Thymus (tissue), 11 donors: ENCODE measurements at regions not wholly inside any gene's neighbourhood (a gene's known extent, or its start where the extent isn't known, plus 50 kb on each side); places are given as distances from the start of the nearest gene placed in this dataset.

Experiments used
- DNase-seq, 9 donors: peaks; one replicate each; pipeline ENCODE4 v3.0.0-alpha.2; 2013; ENCODE audit warnings: low spot score in 9 of 9, low read depth in 6 of 9, missing footprints in 1 of 9
- H3K27ac ChIP-seq, 2 donors: one replicate each; pipeline ENCODE4 v1.5.1; 2013; ENCODE audit warnings: control low read depth in 1 of 2, low read depth in 1 of 2, low read length in 1 of 2, mild to moderate bottlenecking in 1 of 2, moderate library complexity in 1 of 2
- H3K27me3 ChIP-seq, 2 donors: one replicate each; pipeline ENCODE4 v1.5.1; 2013; ENCODE audit warnings: low read length in 1 of 2; ENCODE audit not compliant: control insufficient read depth in 2 of 2, insufficient read depth in 1 of 2
- H3K36me3 ChIP-seq, 2 donors: one replicate each; pipeline ENCODE4 v1.5.1; 2013; ENCODE audit warnings: low read length in 1 of 2, mild to moderate bottlenecking in 1 of 2, moderate library complexity in 1 of 2; ENCODE audit not compliant: control insufficient read depth in 2 of 2, insufficient read depth in 2 of 2
- H3K4me1 ChIP-seq, 2 donors: one replicate each; pipeline ENCODE4 v1.5.1; 2013; ENCODE audit warnings: low read length in 2 of 2; ENCODE audit not compliant: control insufficient read depth in 2 of 2, insufficient read depth in 2 of 2
- H3K4me3 ChIP-seq, 2 donors: one replicate each; pipeline ENCODE4 v1.5.1; 2013; ENCODE audit warnings: low read length in 2 of 2, control low read depth in 1 of 2, mild to moderate bottlenecking in 1 of 2
- H3K9me3 ChIP-seq, 2 donors: one replicate each; pipeline ENCODE4 v1.5.1; 2013; ENCODE audit warnings: low read length in 1 of 2, mild to moderate bottlenecking in 1 of 2; ENCODE audit not compliant: control insufficient read depth in 2 of 2, insufficient read depth in 1 of 2
- WGBS: extraction: QIAGEN DNeasy Blood & Tissue Kit; methylation state at CpG from one replicate; pipeline ENCODE4 v1.1.7; 2013; 5-methylcytosine and 5-hydroxymethylcytosine counted together
- donor health status: healthy.

- DNase-seq, result no peak
- Histone ChIP-seq H3K4me3 (no peak overlapping the region), H3K27me3 (peaks cover 0 to 4% of the 10 kb centered on the region in 2 donors), H3K27ac (no peak overlapping the region), H3K36me3 (no peaks in the 10 kb centered on the region), H3K9me3 (no peaks in the 10 kb centered on the region), H3K4me1 (no peaks in the 10 kb centered on the region)
- 94% methylated on average over 1 of the region's 1 CpG for WGBS
These were observed 760.4 kb upstream of the TBX3 start for GRCh38 chr12:115444346-115444745.

GRCh38 chr12:115443351-115443938 is 759.5 kb upstream of the TBX3 start:
- Histone ChIP-seq H3K4me3 (no peak overlapping the region), H3K27me3 (peaks cover 0 to 3% of the 10 kb centered on the region in 2 donors), H3K27ac (no peak overlapping the region), H3K36me3 (no peaks in the 10 kb centered on the region), H3K9me3 (no peaks in the 10 kb centered on the region), H3K4me1 (no peaks in the 10 kb centered on the region)
- DNase-seq, result no peak
- WGBS, result 81% methylated on average over 4 of the region's 4 CpGs

- Histone ChIP-seq H3K4me1 (peaks cover 0 to 3% of the 10 kb centered on the region in 2 donors), H3K27ac (no peak overlapping the region), H3K9me3 (no peaks in the 10 kb centered on the region), H3K36me3 (no peaks in the 10 kb centered on the region), H3K27me3 (no peaks in the 10 kb centered on the region), H3K4me3 (no peak overlapping the region)
- WGBS, result 53% methylated on average over 3 of the region's 3 CpGs
- no peak for DNase-seq
These were observed 756.5 kb upstream of the TBX3 start for GRCh38 chr12:115440438-115440837.

DNA sequence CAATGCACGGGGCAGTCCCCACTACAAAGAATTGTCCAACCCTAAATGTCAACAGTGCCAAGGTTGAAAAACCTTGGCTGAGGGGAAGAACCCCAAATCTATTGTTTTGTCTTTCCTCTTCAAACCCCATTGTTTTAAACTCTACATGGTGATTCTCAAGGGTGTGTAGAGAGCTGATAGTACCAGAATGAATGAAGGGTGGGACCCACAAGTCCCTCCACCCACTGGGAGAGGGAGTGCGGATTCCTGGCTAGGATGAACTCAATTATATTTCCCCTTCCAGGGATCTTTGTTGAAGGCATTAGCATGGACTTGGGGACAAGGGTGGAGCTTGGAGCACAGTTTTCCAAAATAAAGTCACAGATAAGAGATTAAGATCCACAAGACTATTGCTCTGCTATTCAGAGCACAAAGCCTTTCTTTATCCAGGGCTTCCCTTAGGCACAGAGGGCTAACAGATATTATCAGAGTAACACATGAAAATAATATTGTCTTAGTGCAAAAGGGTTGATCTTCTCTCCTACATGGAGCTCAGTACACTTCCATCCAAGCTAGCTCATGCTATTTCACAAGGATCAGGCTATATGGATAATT is 755.1 kb upstream of the TBX3 start:
- no peaks in the 10 kb centered on the region for H3K9me3 ChIP-seq
- no peak overlapping the region for H3K27ac ChIP-seq
- no peaks in the 10 kb centered on the region for H3K27me3 ChIP-seq
- no peaks in the 10 kb centered on the region for H3K36me3 ChIP-seq
- no peak for DNase-seq
- H3K4me3 ChIP-seq, result no peak overlapping the region
- WGBS, result 85% methylated on average over 2 of the region's 2 CpGs
- peaks cover 0 to 3% of the 10 kb centered on the region in 2 donors for H3K4me1 ChIP-seq

GRCh38 chr12:115438314-115438713 is 754.3 kb upstream of the TBX3 start:
- WGBS, result 71% methylated on average over 4 of the region's 4 CpGs
- Histone ChIP-seq H3K4me3 (no peak overlapping the region), H3K27me3 (no peaks in the 10 kb centered on the region), H3K36me3 (no peaks in the 10 kb centered on the region), H3K27ac (no peak overlapping the region), H3K4me1 (peaks cover 0 to 3% of the 10 kb centered on the region in 2 donors), H3K9me3 (no peaks in the 10 kb centered on the region)
- DNase-seq, result no peak

DNA sequence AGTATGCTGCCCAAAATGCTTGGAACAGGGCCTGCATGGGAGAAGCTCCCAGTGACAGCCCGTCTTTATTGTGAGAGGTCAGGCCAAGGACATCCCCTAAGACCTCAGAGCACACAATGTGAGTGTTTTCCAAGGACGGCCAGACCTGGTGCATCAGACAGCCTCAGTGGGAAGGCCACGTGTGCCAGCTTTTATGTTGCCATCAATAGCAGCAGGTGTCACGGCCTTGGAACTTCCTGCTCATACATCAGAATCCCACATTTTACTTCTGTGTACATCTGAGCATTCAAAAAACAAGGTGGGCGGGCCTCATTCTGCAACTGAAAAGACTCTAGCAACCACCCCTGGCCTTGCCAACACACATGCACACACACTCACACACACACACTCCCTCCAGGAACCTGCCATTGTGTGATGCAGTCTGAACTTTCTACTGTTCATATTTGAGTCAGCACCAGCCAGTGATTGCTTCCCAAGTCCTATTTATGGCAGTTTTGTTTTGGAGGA is 753.1 kb upstream of the TBX3 start:
- no peak overlapping the region for H3K27ac ChIP-seq
- no peak overlapping the region for H3K4me3 ChIP-seq
- peak in 2 of 9 donors; percentile 22 to 33 for DNase-seq
- H3K4me1 ChIP-seq, result peaks cover 0 to 3% of the 10 kb centered on the region in 2 donors
- H3K36me3 ChIP-seq, result no peaks in the 10 kb centered on the region
- WGBS, result 77% methylated on average over 5 of the region's 5 CpGs
- no peaks in the 10 kb centered on the region for H3K9me3 ChIP-seq
- H3K27me3 ChIP-seq, result no peaks in the 10 kb centered on the region

DNA sequence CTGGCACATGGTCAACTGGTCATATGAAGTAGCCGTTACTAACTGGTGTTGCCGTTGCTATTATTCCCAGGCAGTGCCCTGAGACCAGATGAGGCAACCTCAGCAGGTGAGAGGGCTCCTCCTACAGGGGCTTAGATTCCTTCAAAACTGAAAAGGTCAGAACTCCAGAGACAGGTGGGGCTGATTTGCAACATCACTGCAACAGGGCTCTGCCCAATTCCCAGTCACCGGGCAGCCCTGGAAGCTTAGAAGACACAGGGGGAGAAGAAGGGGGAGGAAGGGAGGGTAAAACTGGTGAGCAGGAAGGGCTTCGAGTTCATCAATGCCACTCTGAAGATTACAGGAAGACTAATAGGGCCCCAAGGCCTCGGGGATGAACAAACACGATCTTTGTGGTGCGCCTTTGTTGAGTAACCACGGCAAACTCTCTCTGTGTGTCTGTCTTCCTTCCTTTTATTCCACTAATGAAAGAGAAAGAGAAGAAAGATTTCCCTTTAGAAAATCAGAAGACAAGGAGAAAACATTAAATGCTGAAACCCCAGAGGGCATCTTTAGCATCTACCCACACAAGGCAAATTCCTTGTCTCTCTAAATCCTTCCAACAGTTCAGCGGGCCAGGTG is 749.1 kb upstream of the TBX3 start:
- DNase-seq, result no peak
- Histone ChIP-seq H3K4me3 (no peak overlapping the region), H3K9me3 (no peaks in the 10 kb centered on the region), H3K36me3 (no peaks in the 10 kb centered on the region), H3K4me1 (peaks cover 0 to 3% of the 10 kb centered on the region in 2 donors), H3K27me3 (no peaks in the 10 kb centered on the region), H3K27ac (no peak overlapping the region)
- WGBS, result 58% methylated on average over 9 of the region's 9 CpGs

DNA sequence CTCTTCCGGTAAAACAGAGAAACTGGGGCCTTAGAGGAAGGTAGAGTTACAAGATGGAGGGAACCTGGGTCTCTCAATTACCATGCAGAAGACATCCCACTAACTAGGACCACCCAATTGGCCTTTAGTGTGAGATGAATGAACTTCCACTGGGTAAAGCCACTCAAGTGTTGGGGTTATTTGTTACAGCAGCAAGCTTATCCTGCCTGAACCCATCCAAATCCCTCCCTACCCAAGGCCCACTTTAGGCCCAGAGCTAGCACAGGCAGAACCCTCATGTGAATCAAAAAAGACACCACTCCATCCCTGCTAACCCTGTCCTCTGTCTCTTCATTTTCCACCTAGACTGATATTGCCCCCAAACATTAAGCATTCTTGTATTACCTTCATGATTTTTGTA is 746.7 kb upstream of the TBX3 start:
- Histone ChIP-seq H3K4me3 (no peak overlapping the region), H3K9me3 (no peaks in the 10 kb centered on the region), H3K27ac (no peak overlapping the region), H3K27me3 (no peaks in the 10 kb centered on the region), H3K4me1 (no peaks in the 10 kb centered on the region), H3K36me3 (no peaks in the 10 kb centered on the region)
- no peak for DNase-seq
- WGBS, result 96% methylated on average over 1 of the region's 1 CpG

DNA sequence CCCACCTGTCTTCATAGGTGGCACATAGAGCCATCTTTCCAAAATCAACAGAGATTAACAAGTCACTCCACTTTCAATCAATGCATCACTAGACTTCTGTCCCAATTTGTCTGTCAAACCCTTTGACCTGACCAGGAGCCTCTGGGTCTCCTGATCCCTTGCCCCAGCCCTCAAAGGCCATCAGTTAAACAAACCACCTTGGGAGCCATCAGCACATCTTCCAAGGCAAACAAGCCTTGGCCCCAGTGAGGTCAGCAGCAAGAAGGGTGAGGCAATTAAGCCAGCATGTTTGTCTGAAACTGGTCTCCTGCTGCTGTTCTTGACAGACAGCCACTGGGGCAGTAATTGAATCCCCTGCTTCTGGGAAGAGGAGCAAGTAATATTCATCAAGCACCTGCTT is 742.8 kb upstream of the TBX3 start:
- Histone ChIP-seq H3K9me3 (no peaks in the 10 kb centered on the region), H3K4me1 (no peaks in the 10 kb centered on the region), H3K27ac (no peak overlapping the region), H3K4me3 (no peak overlapping the region), H3K27me3 (peaks cover 0 to 5% of the 10 kb centered on the region in 2 donors), H3K36me3 (no peaks in the 10 kb centered on the region)
- no peak for DNase-seq
